ENCODE measurements at regions not wholly inside any gene's neighbourhood (a gene's known extent, or its start where the extent isn't known, plus 50 kb on each side); places are given as distances from the start of the nearest gene placed in this dataset.

- Histone ChIP-seq H3K27ac (ENCODE audit: low read depth, low read length) (no peak overlapping the region), H3K36me3 (ENCODE audit: control insufficient read depth in 2 of 3, insufficient read depth in 3 of 3, low read length in 3 of 3) (no peaks in the 10 kb centered on the region), H3K9me3 (ENCODE audit: control insufficient read depth in 2 of 3, low read length in 3 of 3) (no peaks in the 10 kb centered on the region), H3K4me1 (ENCODE audit: control insufficient read depth in 2 of 2, insufficient read depth in 2 of 2, low read length in 2 of 2) (no peaks in the 10 kb centered on the region), H3K4me3 (ENCODE audit: low read length) (no peak overlapping the region), H3K27me3 (ENCODE audit: control insufficient read depth in 2 of 2, insufficient read depth in 2 of 2, low read length in 2 of 2) (no peaks in the 10 kb centered on the region)
- Mint-ChIP-seq H3K27me3 (peaks cover 21 to 60% (median 35%) of the 10 kb centered on the region in 5 donors), H3K9me3 (peaks cover 0 to 4% (median 0%) of the 10 kb centered on the region in 11 donors), H3K4me1 (no peaks in the 10 kb centered on the region), H3K27ac (no peak overlapping the region), H3K4me3 (no peak overlapping the region), H3K36me3 (no peaks in the 10 kb centered on the region)
- ATAC-seq (peak; percentile 69), DNase-seq (no peak)
- POLR2A ChIA-PET, result no interaction called here
- CTCF ChIA-PET, result no interaction called here
- intact Hi-C loops (cut with micrococcal nuclease), result no loop called here
Observed at GRCh38 chr22:27124351-27124966, 467.1 kb downstream of the MIAT start.

- no peaks in the 10 kb centered on the region for H3K36me3 Mint-ChIP-seq
- H3K36me3 ChIP-seq (ENCODE audit: control insufficient read depth in 2 of 3, insufficient read depth in 3 of 3, low read length in 3 of 3), result no peaks in the 10 kb centered on the region
- peaks cover 21 to 55% (median 35%) of the 10 kb centered on the region in 5 donors for H3K27me3 Mint-ChIP-seq
- no peak overlapping the region for H3K27ac Mint-ChIP-seq
- no peaks in the 10 kb centered on the region for H3K9me3 ChIP-seq (ENCODE audit: control insufficient read depth in 2 of 3, low read length in 3 of 3)
- no peak for DNase-seq
- intact Hi-C loops (cut with micrococcal nuclease), result no loop called here
- no peak overlapping the region for H3K27ac ChIP-seq (ENCODE audit: low read depth, low read length)
- H3K4me1 ChIP-seq (ENCODE audit: control insufficient read depth in 2 of 2, insufficient read depth in 2 of 2, low read length in 2 of 2), result no peaks in the 10 kb centered on the region
- peaks cover 0 to 2% (median 0%) of the 10 kb centered on the region in 11 donors for H3K9me3 Mint-ChIP-seq
- no peak for ATAC-seq
- CTCF ChIA-PET, result no interaction called here
- no peaks in the 10 kb centered on the region for H3K27me3 ChIP-seq (ENCODE audit: control insufficient read depth in 2 of 2, insufficient read depth in 2 of 2, low read length in 2 of 2)
- no peak overlapping the region for H3K4me3 ChIP-seq (ENCODE audit: low read length)
- H3K4me1 Mint-ChIP-seq, result no peaks in the 10 kb centered on the region
- H3K4me3 Mint-ChIP-seq, result no peak overlapping the region
- POLR2A ChIA-PET, result no interaction called here
Observed at GRCh38 chr22:27125539-27125938, 468.2 kb downstream of the MIAT start.

- ATAC-seq (no peak), DNase-seq (no peak)
- H3K4me1 Mint-ChIP-seq, result peaks cover 0 to 4% (median 0%) of the 10 kb centered on the region in 7 donors
- H3K4me3 ChIP-seq (ENCODE audit: low read length), result no peak overlapping the region
- H3K27me3 Mint-ChIP-seq, result peaks cover 21 to 63% (median 42%) of the 10 kb centered on the region in 5 donors
- intact Hi-C loops (cut with micrococcal nuclease), result no loop called here
- no peak overlapping the region for H3K27ac Mint-ChIP-seq
- POLR2A ChIA-PET, result no interaction called here
- no peaks in the 10 kb centered on the region for H3K9me3 Mint-ChIP-seq
- H3K27me3 ChIP-seq (ENCODE audit: control insufficient read depth in 2 of 2, insufficient read depth in 2 of 2, low read length in 2 of 2), result no peaks in the 10 kb centered on the region
- H3K9me3 ChIP-seq (ENCODE audit: control insufficient read depth in 2 of 3, low read length in 3 of 3), result no peaks in the 10 kb centered on the region
- H3K36me3 Mint-ChIP-seq, result no peaks in the 10 kb centered on the region
- no peak overlapping the region for H3K27ac ChIP-seq (ENCODE audit: low read depth, low read length)
- H3K4me1 ChIP-seq (ENCODE audit: control insufficient read depth in 2 of 2, insufficient read depth in 2 of 2, low read length in 2 of 2), result no peaks in the 10 kb centered on the region
- H3K4me3 Mint-ChIP-seq, result no peak overlapping the region
- CTCF ChIA-PET, result no interaction called here
- H3K36me3 ChIP-seq (ENCODE audit: control insufficient read depth in 2 of 3, insufficient read depth in 3 of 3, low read length in 3 of 3), result no peaks in the 10 kb centered on the region
Observed at GRCh38 chr22:27127911-27128310, 470.5 kb downstream of the MIAT start.

- no peak for DNase-seq
- no peaks in the 10 kb centered on the region for H3K4me1 ChIP-seq (ENCODE audit: control insufficient read depth in 2 of 2, insufficient read depth in 2 of 2, low read length in 2 of 2)
- H3K9me3 Mint-ChIP-seq, result no peaks in the 10 kb centered on the region
- H3K27ac Mint-ChIP-seq, result no peak overlapping the region
- intact Hi-C loops (cut with micrococcal nuclease), result no loop called here
- no peaks in the 10 kb centered on the region for H3K36me3 ChIP-seq (ENCODE audit: control insufficient read depth in 2 of 3, insufficient read depth in 3 of 3, low read length in 3 of 3)
- H3K4me3 Mint-ChIP-seq, result no peak overlapping the region
- no peaks in the 10 kb centered on the region for H3K27me3 ChIP-seq (ENCODE audit: control insufficient read depth in 2 of 2, insufficient read depth in 2 of 2, low read length in 2 of 2)
- no peak overlapping the region for H3K27ac ChIP-seq (ENCODE audit: low read depth, low read length)
- H3K9me3 ChIP-seq (ENCODE audit: control insufficient read depth in 2 of 3, low read length in 3 of 3), result no peaks in the 10 kb centered on the region
- no peak for ATAC-seq
- ChIA-PET POLR2A (no interaction called here), CTCF (no interaction called here)
- H3K4me3 ChIP-seq (ENCODE audit: low read length), result no peak overlapping the region
- H3K27me3 Mint-ChIP-seq, result peaks cover 21 to 65% (median 47%) of the 10 kb centered on the region in 5 donors
- peaks cover 0 to 5% (median 0%) of the 10 kb centered on the region in 7 donors for H3K4me1 Mint-ChIP-seq
- H3K36me3 Mint-ChIP-seq, result no peaks in the 10 kb centered on the region
Observed at GRCh38 chr22:27128461-27129085, 471.2 kb downstream of the MIAT start.

GRCh38 chr22:27129266-27129665 lies 471.9 kb downstream of the MIAT start:
- Histone ChIP-seq H3K4me1 (ENCODE audit: control insufficient read depth in 2 of 2, insufficient read depth in 2 of 2, low read length in 2 of 2) (no peaks in the 10 kb centered on the region), H3K9me3 (ENCODE audit: control insufficient read depth in 2 of 3, low read length in 3 of 3) (no peaks in the 10 kb centered on the region), H3K4me3 (ENCODE audit: low read length) (no peak overlapping the region), H3K27ac (ENCODE audit: low read depth, low read length) (no peak overlapping the region), H3K36me3 (ENCODE audit: control insufficient read depth in 2 of 3, insufficient read depth in 3 of 3, low read length in 3 of 3) (no peaks in the 10 kb centered on the region), H3K27me3 (ENCODE audit: control insufficient read depth in 2 of 2, insufficient read depth in 2 of 2, low read length in 2 of 2) (no peaks in the 10 kb centered on the region)
- Mint-ChIP-seq H3K9me3 (no peaks in the 10 kb centered on the region), H3K27ac (no peak overlapping the region), H3K4me3 (no peak overlapping the region), H3K4me1 (peaks cover 0 to 5% (median 0%) of the 10 kb centered on the region in 7 donors), H3K36me3 (no peaks in the 10 kb centered on the region), H3K27me3 (peaks cover 18 to 63% (median 49%) of the 10 kb centered on the region in 5 donors)
- DNase-seq (no peak), ATAC-seq (peak; percentile 48)
- CTCF ChIA-PET, result no interaction called here
- POLR2A ChIA-PET, result no interaction called here
- intact Hi-C loops (cut with micrococcal nuclease), result no loop called here

GRCh38 chr22:27130906-27131305 lies 473.5 kb downstream of the MIAT start:
- CTCF ChIA-PET, result no interaction called here
- no peaks in the 10 kb centered on the region for H3K9me3 Mint-ChIP-seq

GRCh38 chr22:27131346-27131745 lies 474.0 kb downstream of the MIAT start:
- Mint-ChIP-seq H3K9me3 (peaks cover 0 to 2% (median 0%) of the 10 kb centered on the region in 11 donors), H3K36me3 (no peaks in the 10 kb centered on the region), H3K4me1 (peaks cover 0 to 5% (median 0%) of the 10 kb centered on the region in 7 donors), H3K4me3 (no peak overlapping the region), H3K27ac (no peak overlapping the region), H3K27me3 (peaks cover 6 to 60% (median 34%) of the 10 kb centered on the region in 5 donors)
- intact Hi-C loops (cut with micrococcal nuclease), result no loop called here
- Histone ChIP-seq H3K27me3 (ENCODE audit: control insufficient read depth in 2 of 2, insufficient read depth in 2 of 2, low read length in 2 of 2) (no peaks in the 10 kb centered on the region), H3K4me1 (ENCODE audit: control insufficient read depth in 2 of 2, insufficient read depth in 2 of 2, low read length in 2 of 2) (no peaks in the 10 kb centered on the region), H3K9me3 (ENCODE audit: control insufficient read depth in 2 of 3, low read length in 3 of 3) (no peaks in the 10 kb centered on the region), H3K4me3 (ENCODE audit: low read length) (no peak overlapping the region), H3K36me3 (ENCODE audit: control insufficient read depth in 2 of 3, insufficient read depth in 3 of 3, low read length in 3 of 3) (no peaks in the 10 kb centered on the region), H3K27ac (ENCODE audit: low read depth, low read length) (no peak overlapping the region)
- DNase-seq (no peak), ATAC-seq (no peak)
- ChIA-PET POLR2A (no interaction called here), CTCF (no interaction called here)

More at GRCh38 chr22:27130906-27131305, 473.5 kb downstream of the MIAT start:
- Histone ChIP-seq H3K27ac (ENCODE audit: low read depth, low read length) (no peak overlapping the region), H3K4me3 (ENCODE audit: low read length) (no peak overlapping the region), H3K27me3 (ENCODE audit: control insufficient read depth in 2 of 2, insufficient read depth in 2 of 2, low read length in 2 of 2) (no peaks in the 10 kb centered on the region), H3K4me1 (ENCODE audit: control insufficient read depth in 2 of 2, insufficient read depth in 2 of 2, low read length in 2 of 2) (no peaks in the 10 kb centered on the region), H3K9me3 (ENCODE audit: control insufficient read depth in 2 of 3, low read length in 3 of 3) (no peaks in the 10 kb centered on the region), H3K36me3 (ENCODE audit: control insufficient read depth in 2 of 3, insufficient read depth in 3 of 3, low read length in 3 of 3) (no peaks in the 10 kb centered on the region)
- DNase-seq (no peak), ATAC-seq (no peak)
- intact Hi-C loops (cut with micrococcal nuclease), result no loop called here
- Mint-ChIP-seq H3K36me3 (no peaks in the 10 kb centered on the region), H3K4me3 (no peak overlapping the region), H3K4me1 (peaks cover 0 to 5% (median 0%) of the 10 kb centered on the region in 7 donors), H3K27ac (no peak overlapping the region), H3K27me3 (peaks cover 6 to 59% (median 38%) of the 10 kb centered on the region in 5 donors)
- POLR2A ChIA-PET, result no interaction called here

Measured in naive thymus-derived CD4-positive, alpha-beta T cell (primary cell).